Endothelial cell of umbilical vein (primary cell): ENCODE measurements at regions not wholly inside any gene's neighbourhood (a gene's known extent, or its start where the extent isn't known, plus 50 kb on each side); places are given as distances from the start of the nearest gene placed in this dataset.

Source experiments
- BruUV-seq: library from RNA; stranded (reverse); fragments of 400-500 nt; replicated peaks from 2 replicates; lab custom pipeline; 2021; lab: Mats Ljungman, UMichigan
- CTCF ChIA-PET: fragments of 300-600, 350-600 bp; sonication (Branson Sonifier 250); formaldehyde crosslinking; loops from one replicate; lab custom pipeline; 2021; ENCODE audit warnings: antibody characterized with exemption, inconsistent platforms; lab: Charles Lee
- POLR2A ChIA-PET: fragments of 300-600, 350-600 bp; sonication (Branson Sonifier 250); formaldehyde crosslinking; loops from one replicate; lab custom pipeline; 2021; ENCODE audit warnings: antibody characterized with exemption, inconsistent platforms; lab: Charles Lee
- DNase-seq: peaks from one replicate; pipeline ENCODE4 v3.0.0-alpha.2; 2011; ENCODE audit warnings: low read depth, low spot score
- FAIRE-seq: peaks from 2 replicates; lab custom pipeline; 2011; peaks lifted over from hg19 to GRCh38; lab: Jason Lieb, UNC
- H2AFZ ChIP-seq: 2 replicates; pipeline ENCODE4 v1.6.0; 2012; ENCODE audit warnings: low read depth, low read length, control low read depth, inconsistent platforms
- H3K27ac ChIP-seq: 2 replicates; pipeline ENCODE4 v1.5.1; 2011; ENCODE audit warnings: low read depth, mild to moderate bottlenecking, control low read depth, low read length, moderate library complexity; ENCODE audit not compliant: insufficient read depth
- H3K27me3 ChIP-seq, 2 experiments: 2 replicates each; pipeline versions ENCODE4 v1.6.0 to v1.6.1; 2011; ENCODE audit warnings: low read length in 2 of 2, mixed read lengths in 1 of 2; ENCODE audit not compliant: control insufficient read depth in 2 of 2, insufficient read depth in 2 of 2
- H3K36me3 ChIP-seq, 2 experiments: 2 replicates in 1 of 2; 3 replicates in 1 of 2; pipeline ENCODE4 v1.5.1; 2011; ENCODE audit warnings: low read length in 2 of 2, mild to moderate bottlenecking in 1 of 2, moderate library complexity in 1 of 2; ENCODE audit not compliant: control insufficient read depth in 2 of 2, insufficient read depth in 2 of 2; ENCODE audit errors: extremely low read depth in 1 of 2
- H3K4me1 ChIP-seq: 3 replicates; pipeline ENCODE4 v1.5.1; 2011; ENCODE audit warnings: mild to moderate bottlenecking, low read length; ENCODE audit not compliant: control insufficient read depth, insufficient read depth; ENCODE audit errors: extremely low read depth
- H3K4me2 ChIP-seq: 2 replicates; pipeline ENCODE4 v1.6.1; 2011; ENCODE audit warnings: low read length, control low read depth, mixed read lengths; ENCODE audit not compliant: insufficient read depth
- H3K4me3 ChIP-seq, 3 experiments: fragments of 200-600 bp in 1 of 3; sonication (generic), shearing (Covaris generic) in 1 of 3; replicated peaks in 1 of 3; 2 replicates each; pipeline ENCODE4 v1.5.1; 2011 to 2016; ENCODE audit warnings: control low read depth in 3 of 3, low read length in 3 of 3, mild to moderate bottlenecking in 2 of 3, inconsistent platforms in 1 of 3, low read depth in 1 of 3, moderate library complexity in 1 of 3; ENCODE audit not compliant: insufficient read depth in 1 of 3
- H3K79me2 ChIP-seq: 2 replicates; pipeline ENCODE4 v1.6.0; 2012; ENCODE audit warnings: low read length, inconsistent platforms; ENCODE audit not compliant: control insufficient read depth, insufficient read depth
- H3K9ac ChIP-seq: replicated peaks from 2 replicates; pipeline ENCODE3; 2011; ENCODE audit warnings: low read length, control low read depth; ENCODE audit not compliant: insufficient read depth; ENCODE audit errors: extremely low read depth
- H3K9me1 ChIP-seq: replicated peaks from 3 replicates; pipeline ENCODE4 v1.6.0; 2011; ENCODE audit warnings: mild to moderate bottlenecking, low read length; ENCODE audit not compliant: control insufficient read depth, insufficient read depth; ENCODE audit errors: extremely low read depth
- H3K9me3 ChIP-seq: replicated peaks from 2 replicates; pipeline ENCODE4 v1.5.1; 2012; ENCODE audit warnings: low read length, inconsistent platforms; ENCODE audit not compliant: control insufficient read depth, insufficient read depth
- H4K20me1 ChIP-seq: replicated peaks from 2 replicates; pipeline ENCODE3; 2011; ENCODE audit warnings: mild to moderate bottlenecking, low read length; ENCODE audit not compliant: control insufficient read depth, insufficient read depth; ENCODE audit errors: extremely low read depth
- EZH2 ChIP-seq: IDR thresholded peaks from 2 replicates; pipeline ENCODE4 v1.6.1; 2012; ENCODE audit warnings: borderline replicate concordance, low read depth, mild to moderate bottlenecking, moderate library complexity, low read length, inconsistent platforms; ENCODE audit not compliant: severe bottlenecking
- FOS ChIP-seq: IDR thresholded peaks from 2 replicates; pipeline ENCODE4 v1.6.1; 2011; ENCODE audit warnings: mild to moderate bottlenecking, low read length, moderate library complexity, borderline replicate concordance; ENCODE audit not compliant: insufficient read depth
- GATA2 ChIP-seq: IDR thresholded peaks from 2 replicates; pipeline ENCODE4 v1.7.0; 2011; ENCODE audit warnings: low read depth, mild to moderate bottlenecking, moderate library complexity, mixed read lengths, low read length; ENCODE audit not compliant: insufficient read length, insufficient read depth
- JUN ChIP-seq: IDR thresholded peaks from 2 replicates; pipeline ENCODE4 v1.6.1; 2011; ENCODE audit warnings: borderline replicate concordance, low read depth; ENCODE audit not compliant: insufficient read length, insufficient read depth
- MAX ChIP-seq: IDR thresholded peaks from 2 replicates; pipeline ENCODE4 v1.6.1; 2011; ENCODE audit not compliant: insufficient read depth, insufficient read length
- MYC ChIP-seq: IDR thresholded peaks from one replicate; pipeline ENCODE4 v1.6.1; 2011; ENCODE audit warnings: mild to moderate bottlenecking, low read depth, low read length
- POLR2A ChIP-seq: IDR thresholded peaks from 2 replicates; pipeline ENCODE4 v1.6.1; 2012; ENCODE audit warnings: low read depth, mild to moderate bottlenecking, control low read depth, low read length
- POLR2AphosphoS5 ChIP-seq: IDR thresholded peaks from 2 replicates; pipeline ENCODE4 v1.6.1; 2012; ENCODE audit warnings: low read depth, mild to moderate bottlenecking, control low read depth, low read length, moderate library complexity; ENCODE audit not compliant: insufficient read depth
- dilution Hi-C: fragments of 300-500 bp; cut with MboI; formaldehyde crosslinking; loops from one replicate; pipeline ENCODE4 v1.15.0; 2019; ENCODE audit warnings: low sequenced_read_pairs; ENCODE audit not compliant: extremely low pct_ligation_motif_present
- intact Hi-C: fragments of 100-400 bp; cut with micrococcal nuclease; formaldehyde crosslinking; loops from one replicate; pipeline ENCODE4 v1.10.0; 2022
- TF ChIP-seq, protein P1 (sequence below), 2 donors: IDR thresholded peaks; 1 replicate in 1 of 2; 2 replicates in 1 of 2; pipeline ENCODE4 v1.5.1; 2011; ENCODE audit warnings: low read length in 2 of 2, mild to moderate bottlenecking in 2 of 2, moderate library complexity in 2 of 2, control low read depth in 1 of 2, inconsistent platforms in 1 of 2, low read depth in 1 of 2; ENCODE audit not compliant: insufficient read depth in 1 of 2; ENCODE audit errors: extremely low read depth in 1 of 2

DNA sequence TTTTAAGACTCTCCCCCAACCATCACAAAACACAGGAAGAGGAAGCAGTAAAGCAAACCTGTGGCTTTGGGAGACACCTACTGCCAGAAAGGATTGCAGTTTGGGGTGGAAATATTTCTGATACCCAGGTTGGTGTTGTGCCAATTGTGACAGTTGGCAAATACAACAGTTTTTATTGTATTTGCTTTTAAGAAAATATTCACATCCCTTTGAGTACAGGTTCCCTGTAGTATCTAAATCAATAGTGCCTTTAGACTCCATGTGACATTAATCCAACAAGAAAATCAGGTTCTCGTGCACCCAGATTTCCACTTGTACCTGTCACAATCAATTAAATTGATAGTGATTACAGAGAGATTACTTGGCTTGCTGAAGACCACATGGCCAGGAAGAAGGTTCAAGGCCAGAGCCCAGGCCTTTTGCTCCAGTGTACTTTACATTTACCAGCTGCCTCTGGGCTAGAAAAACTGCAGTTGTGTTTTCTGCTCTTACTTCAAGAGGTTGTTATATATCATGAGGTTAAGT, 361.2 kb downstream of the ATP23 start:
- BruUV-seq: no TSS peak
- no peak overlapping the region for H3K4me2 ChIP-seq
- dilution Hi-C loops (no loop called here), intact Hi-C loops (no loop called here)
- H2AFZ ChIP-seq: no peak overlapping the region
- no peaks in the 10 kb centered on the region for H3K36me3 ChIP-seq
- H3K9ac ChIP-seq: no peak overlapping the region
- DNase-seq: peak; percentile 37
- no peak for FAIRE-seq
- no peaks in the 10 kb centered on the region for H3K79me2 ChIP-seq
- H3K4me1 ChIP-seq: peaks cover 2% of the 10 kb centered on the region
- TF ChIP-seq GATA2 (no peak), MAX (no peak), EZH2 (no peak)
- H3K27ac ChIP-seq: no peak overlapping the region
- H3K9me3 ChIP-seq: no peaks in the 10 kb centered on the region
- no peaks in the 10 kb centered on the region for H4K20me1 ChIP-seq
- ChIA-PET CTCF (no interaction called here), POLR2A (no interaction called here)
- no peaks in the 10 kb centered on the region for H3K27me3 ChIP-seq
- H3K9me1 ChIP-seq: no peaks in the 10 kb centered on the region
- no peak overlapping the region for H3K4me3 ChIP-seq

DNA sequence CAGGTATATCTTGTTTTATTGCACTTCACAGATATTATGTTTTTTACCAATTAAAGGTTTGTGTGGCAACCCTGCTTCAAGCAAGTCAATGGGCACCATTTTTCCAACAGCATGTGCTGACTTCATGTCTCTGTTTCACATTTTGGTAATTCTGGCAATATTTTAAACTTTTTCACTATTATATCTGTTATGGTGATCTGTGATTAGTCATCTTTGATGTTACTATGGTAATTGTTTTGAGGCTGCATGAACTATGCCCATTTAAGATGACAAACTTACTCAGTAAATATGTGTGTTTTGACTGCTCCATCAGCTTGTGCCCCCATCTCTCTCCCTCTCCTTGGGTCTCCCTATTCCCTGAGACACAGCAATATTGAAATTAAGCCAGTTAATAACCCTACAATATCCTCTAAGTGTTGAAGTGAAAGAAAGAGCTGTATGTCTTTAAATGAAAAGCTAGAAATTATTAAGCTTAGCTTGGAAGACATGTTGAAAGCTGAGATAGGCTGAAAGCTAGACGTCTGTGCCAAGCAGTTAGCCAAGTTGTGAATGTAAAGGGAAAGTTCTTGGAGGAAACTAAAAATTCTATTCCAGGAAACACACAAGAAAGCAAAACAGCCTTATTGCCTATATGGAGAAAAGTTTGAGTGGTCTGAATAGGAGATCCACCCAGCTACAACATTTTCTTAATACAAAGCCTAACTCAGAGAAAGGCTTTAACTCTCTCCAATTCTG, 365.1 kb downstream of the ATP23 start:
- FAIRE-seq (no peak), DNase-seq (peak; percentile 59)
- Histone ChIP-seq H3K9ac (no peak overlapping the region), H3K4me2 (no peak overlapping the region), H3K27ac (no peak overlapping the region), H3K4me3 (no peak overlapping the region), H3K27me3 (no peaks in the 10 kb centered on the region), H3K36me3 (no peaks in the 10 kb centered on the region), H3K9me3 (no peaks in the 10 kb centered on the region), H3K9me1 (no peaks in the 10 kb centered on the region), H4K20me1 (no peaks in the 10 kb centered on the region), H2AFZ (no peak overlapping the region), H3K79me2 (no peaks in the 10 kb centered on the region), H3K4me1 (peaks cover 20% of the 10 kb centered on the region)
- BruUV-seq: no TSS peak
- intact Hi-C loops: no loop called here
- ChIA-PET POLR2A (no interaction called here), CTCF (interaction anchor here (0.8 to 2.8 kb wide), 3 partner anchors 34 to 139 kb away, joined by 3 to 12 read pairs (median 3); no protein-coding TSS in a partner anchor)
- TF ChIP-seq EZH2 (no peak), MAX (no peak), FOS (no peak), POLR2AphosphoS5 (no peak), GATA2 (no peak), JUN (no peak), MYC (no peak), POLR2A (no peak)
- TF ChIP-seq, protein P1, sequence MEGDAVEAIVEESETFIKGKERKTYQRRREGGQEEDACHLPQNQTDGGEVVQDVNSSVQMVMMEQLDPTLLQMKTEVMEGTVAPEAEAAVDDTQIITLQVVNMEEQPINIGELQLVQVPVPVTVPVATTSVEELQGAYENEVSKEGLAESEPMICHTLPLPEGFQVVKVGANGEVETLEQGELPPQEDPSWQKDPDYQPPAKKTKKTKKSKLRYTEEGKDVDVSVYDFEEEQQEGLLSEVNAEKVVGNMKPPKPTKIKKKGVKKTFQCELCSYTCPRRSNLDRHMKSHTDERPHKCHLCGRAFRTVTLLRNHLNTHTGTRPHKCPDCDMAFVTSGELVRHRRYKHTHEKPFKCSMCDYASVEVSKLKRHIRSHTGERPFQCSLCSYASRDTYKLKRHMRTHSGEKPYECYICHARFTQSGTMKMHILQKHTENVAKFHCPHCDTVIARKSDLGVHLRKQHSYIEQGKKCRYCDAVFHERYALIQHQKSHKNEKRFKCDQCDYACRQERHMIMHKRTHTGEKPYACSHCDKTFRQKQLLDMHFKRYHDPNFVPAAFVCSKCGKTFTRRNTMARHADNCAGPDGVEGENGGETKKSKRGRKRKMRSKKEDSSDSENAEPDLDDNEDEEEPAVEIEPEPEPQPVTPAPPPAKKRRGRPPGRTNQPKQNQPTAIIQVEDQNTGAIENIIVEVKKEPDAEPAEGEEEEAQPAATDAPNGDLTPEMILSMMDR (IDR thresholded peaks at IDR 0.05; ENCODE audit: extremely low read depth in 1 of 2, insufficient read depth in 1 of 2, low read depth in 1 of 2, low read length in 2 of 2): no peak
- dilution Hi-C loops: no loop called here
